ENCODE measurements at regions not wholly inside any gene's neighbourhood (a gene's known extent, or its start where the extent isn't known, plus 50 kb on each side); places are given as distances from the start of the nearest gene placed in this dataset.

DNA sequence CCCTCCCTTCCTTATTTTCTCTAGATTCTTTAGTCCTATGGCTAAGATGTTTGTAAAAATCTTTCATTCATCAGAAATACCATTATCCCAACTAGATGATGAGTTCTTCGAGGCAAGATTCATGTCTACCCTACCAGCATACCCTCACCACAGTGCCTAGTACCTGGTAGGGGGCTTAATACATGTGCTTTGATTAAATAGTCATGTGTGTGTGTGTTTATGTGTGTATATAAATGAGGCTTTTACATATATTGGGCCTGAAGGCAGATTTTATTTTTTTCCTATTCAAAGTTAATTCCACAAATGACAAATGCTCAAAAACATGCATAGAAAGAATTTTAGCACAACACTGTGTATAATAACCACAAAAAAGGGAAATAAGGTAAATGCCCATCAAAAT is 193.0 kb upstream of the IRX3 start:
- no peak for DNase-seq (ENCODE audit: low spot score)
- Histone ChIP-seq H3K27ac (no peak overlapping the region), H3K4me3 (no peak overlapping the region)
- no peak for TF ChIP-seq CTCF (IDR thresholded peaks at IDR 0.05)

GRCh38 chr16:54477714-54478113 is 191.1 kb upstream of the IRX3 start:
- no peak for DNase-seq (ENCODE audit: low spot score)
- H3K27ac ChIP-seq, result no peak overlapping the region
- H3K4me3 ChIP-seq, result no peak overlapping the region
- TF ChIP-seq CTCF (IDR thresholded peaks at IDR 0.05), result no peak

DNA sequence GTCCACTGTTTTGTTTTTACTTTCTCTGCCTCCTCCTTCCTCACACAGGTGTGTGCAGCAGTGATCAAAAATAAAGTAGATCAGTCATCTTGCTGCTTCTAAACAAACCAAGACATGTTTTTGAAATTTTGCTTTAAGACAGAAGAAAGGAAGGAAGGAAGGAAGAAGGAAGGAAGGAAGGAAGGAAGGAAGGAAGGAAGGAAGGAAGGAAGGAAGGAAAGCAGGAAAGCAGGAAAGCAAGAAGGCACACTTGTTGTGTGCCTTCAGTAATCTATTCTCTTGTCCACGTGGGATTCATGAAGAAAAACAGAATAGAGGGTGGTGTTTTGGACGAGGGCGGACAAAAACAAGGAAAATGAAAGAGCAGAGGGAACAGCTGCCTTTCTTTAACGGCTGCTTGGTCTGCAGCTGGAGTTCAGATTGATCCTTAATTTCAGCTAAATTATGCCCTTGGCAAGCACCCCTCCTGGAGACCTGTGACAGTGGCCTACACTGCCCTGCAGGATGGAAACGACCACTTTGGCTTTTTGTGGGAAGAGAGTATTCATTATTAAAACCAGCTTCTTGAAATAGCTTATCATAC is 188.5 kb upstream of the IRX3 start:
- H3K27ac ChIP-seq, result no peak overlapping the region
- no peak for DNase-seq (ENCODE audit: low spot score)

GRCh38 chr16:54473226-54473993 is 186.8 kb upstream of the IRX3 start:
- TF ChIP-seq CTCF (IDR thresholded peaks at IDR 0.05), result no peak
- Histone ChIP-seq H3K27ac (no peak overlapping the region), H3K4me3 (no peak overlapping the region)
- no peak for DNase-seq (ENCODE audit: low spot score)

More for the DNA sequence above, 188.5 kb upstream of the IRX3 start:
- no peak overlapping the region for H3K4me3 ChIP-seq
- TF ChIP-seq CTCF (IDR thresholded peaks at IDR 0.05), result no peak

GRCh38 chr16:54467398-54467797 is 180.8 kb upstream of the IRX3 start:
- Histone ChIP-seq H3K4me3 (no peak overlapping the region), H3K27ac (no peak overlapping the region)
- TF ChIP-seq CTCF (IDR thresholded peaks at IDR 0.05), result no peak
- no peak for DNase-seq (ENCODE audit: low spot score)

GRCh38 chr16:54466233-54466632 is 179.6 kb upstream of the IRX3 start:
- H3K4me3 ChIP-seq, result no peak overlapping the region
- no peak for DNase-seq (ENCODE audit: low spot score)
- no peak for TF ChIP-seq CTCF (IDR thresholded peaks at IDR 0.05)

GRCh38 chr16:54465063-54465462 is 178.5 kb upstream of the IRX3 start:
- no peak for TF ChIP-seq CTCF (IDR thresholded peaks at IDR 0.05)
- H3K27ac ChIP-seq, result no peak overlapping the region
- no peak for DNase-seq (ENCODE audit: low spot score)

More at GRCh38 chr16:54466233-54466632, 179.6 kb upstream of the IRX3 start:
- H3K27ac ChIP-seq, result no peak overlapping the region

More at GRCh38 chr16:54465063-54465462, 178.5 kb upstream of the IRX3 start:
- no peak overlapping the region for H3K4me3 ChIP-seq

Measured in coronary artery (tissue), 2 donors.